Anterior cingulate cortex (tissue), 58 donors: ENCODE measurements at regions not wholly inside any gene's neighbourhood (a gene's known extent, or its start where the extent isn't known, plus 50 kb on each side); places are given as distances from the start of the nearest gene placed in this dataset.

ENCODE experiments used
- DNase-seq, 58 donors: peaks; one replicate each; lab custom pipeline; 2025; lab: John Stamatoyannopoulos, UW

DNA sequence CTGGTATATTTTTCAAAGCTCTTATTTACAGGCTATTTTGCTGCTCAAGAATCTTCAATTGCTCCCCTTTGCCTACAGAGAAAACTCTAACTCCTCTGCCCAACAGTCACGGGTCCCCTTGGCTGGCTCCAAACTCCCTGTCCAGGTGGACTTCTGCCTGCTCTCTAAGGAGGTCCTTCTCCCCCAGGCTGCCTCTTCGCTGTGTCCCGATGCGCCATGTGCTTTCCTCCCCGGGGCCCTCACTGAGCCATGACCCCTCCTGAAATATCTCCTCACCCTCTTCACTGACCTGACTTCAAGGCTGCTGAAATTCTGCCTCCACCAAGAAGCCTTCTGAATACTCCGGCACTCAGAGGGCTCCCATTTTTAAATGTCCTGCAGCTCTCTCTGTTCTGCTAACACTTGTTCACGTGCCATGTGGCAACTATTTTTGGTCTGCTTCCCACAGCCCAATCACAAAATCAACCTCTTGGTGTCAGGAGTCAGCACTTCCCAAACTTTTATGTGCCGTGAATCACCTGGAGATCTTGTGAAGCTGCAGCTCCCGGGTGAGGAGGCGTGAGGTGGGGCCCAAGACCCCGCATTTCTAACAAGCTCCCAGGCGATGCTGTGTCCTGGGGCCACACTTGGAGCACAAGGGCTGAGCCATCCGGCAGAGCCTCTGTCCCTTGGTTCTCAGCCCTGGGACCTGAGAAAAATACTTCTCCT lies 85.7 kb upstream of the COL13A1 start:
- DNase-seq, result no peak

DNA sequence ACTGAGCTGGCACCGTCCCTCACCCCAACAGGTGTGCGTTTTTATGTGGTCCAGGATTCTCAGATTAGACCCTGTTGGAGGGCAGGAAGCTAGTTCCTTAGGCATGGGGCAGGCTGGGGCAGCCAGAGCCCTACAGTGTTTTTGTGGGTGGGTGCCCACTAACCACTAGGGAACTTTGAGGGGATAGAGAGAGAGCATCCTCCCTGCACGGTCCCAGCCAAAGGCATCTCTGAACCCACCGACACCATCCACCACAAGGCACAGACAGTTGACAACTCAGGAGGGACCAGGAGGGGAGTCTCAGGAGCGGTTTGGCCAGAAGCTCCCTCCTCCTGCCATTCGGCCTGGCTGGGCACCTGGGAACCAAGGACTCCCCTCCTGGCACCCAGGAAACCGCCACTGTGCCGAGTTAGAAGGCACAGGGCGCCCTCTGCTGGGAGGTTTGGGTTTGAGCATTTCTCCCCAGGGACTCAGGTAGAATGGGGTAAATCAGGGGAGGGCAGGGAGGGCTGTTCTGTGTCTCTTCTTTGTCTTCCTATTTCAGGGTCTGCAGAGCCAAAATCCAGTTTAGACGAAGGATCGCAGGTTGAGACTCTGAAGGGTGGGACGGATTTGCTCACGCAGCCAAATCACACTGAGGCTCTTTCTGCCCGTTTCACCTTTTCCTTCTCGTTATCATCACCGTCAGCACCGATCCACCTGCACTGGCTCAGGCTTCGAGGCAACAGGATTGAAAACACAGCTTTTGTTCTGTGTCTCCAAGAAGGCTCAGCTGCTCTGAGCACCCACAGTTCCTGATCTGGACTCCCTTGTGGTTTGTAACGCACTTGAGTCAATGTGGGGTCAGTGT lies 84.8 kb upstream of the COL13A1 start:
- peak in 23 of 58 donors; percentile 5 to 76 (median 17) for DNase-seq

DNA sequence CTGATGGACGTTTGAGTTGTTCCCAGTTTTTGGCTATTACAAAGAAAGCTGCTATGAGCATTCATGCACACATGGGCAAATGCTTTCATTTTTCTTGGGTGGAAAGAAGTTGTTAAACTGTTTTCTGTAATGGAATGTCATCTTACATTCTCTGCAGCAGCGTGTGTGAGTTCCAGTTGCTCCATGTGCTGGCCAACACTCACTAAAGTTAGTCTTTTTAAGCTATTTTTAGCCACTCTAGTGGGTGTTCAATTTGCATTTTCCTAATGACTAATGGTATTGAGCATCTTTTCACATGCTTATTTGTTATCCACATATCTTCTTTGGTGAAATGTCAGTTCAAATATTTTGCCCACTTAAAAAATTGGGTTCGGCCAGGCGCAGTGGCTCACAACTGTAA lies 82.8 kb upstream of the COL13A1 start:
- no peak for DNase-seq

DNA sequence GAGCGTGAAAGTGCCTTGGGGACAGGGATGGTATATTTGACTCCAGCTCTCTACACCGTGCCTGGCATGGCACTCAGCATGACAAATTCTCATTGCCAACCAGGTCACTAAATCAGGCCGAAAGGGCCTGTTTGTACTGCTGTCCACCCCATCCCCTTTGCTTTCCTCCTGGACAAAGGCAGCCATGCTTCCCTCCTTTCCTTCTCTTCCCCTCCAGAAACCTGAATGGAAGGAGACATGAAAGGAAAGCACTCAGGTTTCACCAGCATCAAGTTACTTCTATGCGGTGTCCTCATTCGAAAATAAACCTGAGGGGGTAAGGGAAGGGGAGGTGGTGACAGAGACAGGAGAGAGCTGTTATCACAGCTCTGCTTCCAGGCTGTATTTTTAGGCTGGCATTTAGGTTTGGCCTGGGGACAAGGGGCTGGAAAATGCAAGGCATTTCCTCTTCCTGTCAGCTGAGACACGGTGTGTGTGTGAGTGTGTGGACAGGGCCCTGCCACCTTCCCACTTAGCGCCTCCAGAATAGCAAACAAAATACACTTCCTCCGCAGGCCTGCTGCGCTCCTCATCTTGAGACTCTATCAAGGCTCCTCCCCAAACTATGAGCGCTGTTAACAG lies 79.9 kb upstream of the COL13A1 start:
- peak in 1 of 58 donors; percentile 26 for DNase-seq

DNA sequence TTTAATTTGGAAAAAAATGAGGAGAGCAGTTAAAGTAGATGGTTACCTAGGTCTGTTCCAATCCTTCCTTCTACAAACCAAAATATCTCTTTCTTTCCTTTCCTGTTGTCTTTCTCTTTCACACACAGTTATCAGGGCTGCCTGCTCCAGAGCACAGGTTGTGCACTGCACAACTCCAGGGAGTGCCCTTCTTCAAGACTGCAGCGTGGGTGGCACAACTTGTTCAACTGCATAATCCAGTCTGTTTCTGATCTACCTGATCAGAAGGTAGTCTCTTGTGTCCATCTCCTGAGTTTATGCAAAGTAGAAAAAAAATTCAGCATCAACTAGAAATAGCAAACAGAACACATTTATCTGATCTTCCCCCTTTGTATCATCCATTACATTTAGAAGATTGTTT lies 78.1 kb upstream of the COL13A1 start:
- DNase-seq, result no peak

DNA sequence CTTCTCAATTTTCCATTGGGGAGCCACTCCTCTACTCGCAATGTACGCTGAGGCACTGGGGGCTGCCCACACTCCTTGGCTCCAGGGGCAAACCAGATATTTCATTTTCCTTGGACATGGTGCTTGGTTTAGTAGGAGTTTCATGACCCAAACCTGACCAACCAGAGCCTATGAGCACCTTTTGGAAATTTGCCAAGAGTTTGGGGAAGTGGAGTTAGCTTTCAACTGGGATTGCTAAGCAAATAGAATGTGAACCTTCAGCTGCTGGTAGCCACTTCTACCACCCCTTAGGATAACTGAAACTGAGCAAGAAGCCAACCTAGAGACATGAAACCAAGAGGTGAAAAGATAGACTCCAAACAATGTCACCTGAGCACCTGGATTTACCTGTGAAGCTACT lies 74.9 kb upstream of the COL13A1 start:
- no peak for DNase-seq

DNA sequence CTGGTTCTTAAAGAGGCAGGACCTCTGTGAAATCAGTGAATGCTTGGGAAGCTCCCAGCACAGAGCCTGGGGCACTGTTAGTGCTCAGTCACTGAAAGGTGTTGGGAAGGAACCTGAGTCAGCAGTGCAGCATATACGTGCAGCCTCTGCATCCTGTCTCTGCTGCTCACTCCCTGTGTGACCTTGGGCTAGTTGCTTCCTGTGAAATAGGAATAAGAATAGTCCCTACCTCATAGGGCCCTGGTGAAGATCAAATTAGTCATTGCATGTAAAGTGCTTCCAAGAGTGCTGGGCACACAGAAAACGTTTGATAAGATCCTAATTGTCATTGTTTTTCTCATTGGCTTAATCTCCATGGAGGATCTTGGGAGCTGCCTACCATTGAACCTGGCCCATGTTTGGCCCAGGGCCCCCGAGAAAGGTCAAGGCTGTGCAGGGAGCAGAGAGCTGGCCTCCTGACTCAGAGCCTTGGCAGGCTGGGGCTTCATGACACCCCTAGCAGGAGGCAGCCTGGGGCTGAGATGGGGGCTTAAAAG lies 73.3 kb upstream of the COL13A1 start:
- no peak for DNase-seq

DNA sequence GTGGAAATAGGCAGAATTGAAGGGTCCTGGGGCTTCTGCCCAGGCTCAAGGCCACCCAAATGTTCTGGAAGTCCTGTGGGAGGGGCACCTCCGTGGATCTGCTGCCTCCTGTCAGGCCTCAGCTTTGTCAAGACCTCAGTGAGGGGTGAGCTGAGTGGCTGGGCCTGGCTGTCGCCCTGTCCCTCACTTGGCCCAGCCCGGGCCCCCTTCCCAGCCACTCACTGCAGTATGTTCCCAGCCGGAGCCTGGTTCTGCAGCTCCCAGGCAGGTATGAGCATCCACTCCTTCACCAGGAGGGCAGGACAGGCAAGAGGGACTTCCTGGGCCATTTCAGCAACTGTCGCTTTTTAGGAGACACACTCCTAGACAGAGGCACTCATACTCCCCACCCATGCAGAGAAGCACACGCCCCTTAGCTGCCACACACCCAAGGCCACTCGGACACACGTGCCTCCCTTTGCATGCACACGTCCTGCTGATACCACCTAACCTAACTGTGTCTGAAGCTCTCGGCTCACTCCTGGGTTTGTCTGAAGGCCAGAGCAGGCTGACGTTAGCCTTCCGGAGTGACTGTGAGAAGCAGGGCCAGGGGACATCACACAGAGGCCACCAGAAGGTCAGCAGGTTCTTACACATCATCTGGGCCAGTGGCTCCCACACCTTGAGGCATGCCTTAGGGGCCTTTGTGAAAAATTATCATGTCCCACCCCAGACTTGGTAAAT lies 72.2 kb upstream of the COL13A1 start:
- DNase-seq, result no peak

DNA sequence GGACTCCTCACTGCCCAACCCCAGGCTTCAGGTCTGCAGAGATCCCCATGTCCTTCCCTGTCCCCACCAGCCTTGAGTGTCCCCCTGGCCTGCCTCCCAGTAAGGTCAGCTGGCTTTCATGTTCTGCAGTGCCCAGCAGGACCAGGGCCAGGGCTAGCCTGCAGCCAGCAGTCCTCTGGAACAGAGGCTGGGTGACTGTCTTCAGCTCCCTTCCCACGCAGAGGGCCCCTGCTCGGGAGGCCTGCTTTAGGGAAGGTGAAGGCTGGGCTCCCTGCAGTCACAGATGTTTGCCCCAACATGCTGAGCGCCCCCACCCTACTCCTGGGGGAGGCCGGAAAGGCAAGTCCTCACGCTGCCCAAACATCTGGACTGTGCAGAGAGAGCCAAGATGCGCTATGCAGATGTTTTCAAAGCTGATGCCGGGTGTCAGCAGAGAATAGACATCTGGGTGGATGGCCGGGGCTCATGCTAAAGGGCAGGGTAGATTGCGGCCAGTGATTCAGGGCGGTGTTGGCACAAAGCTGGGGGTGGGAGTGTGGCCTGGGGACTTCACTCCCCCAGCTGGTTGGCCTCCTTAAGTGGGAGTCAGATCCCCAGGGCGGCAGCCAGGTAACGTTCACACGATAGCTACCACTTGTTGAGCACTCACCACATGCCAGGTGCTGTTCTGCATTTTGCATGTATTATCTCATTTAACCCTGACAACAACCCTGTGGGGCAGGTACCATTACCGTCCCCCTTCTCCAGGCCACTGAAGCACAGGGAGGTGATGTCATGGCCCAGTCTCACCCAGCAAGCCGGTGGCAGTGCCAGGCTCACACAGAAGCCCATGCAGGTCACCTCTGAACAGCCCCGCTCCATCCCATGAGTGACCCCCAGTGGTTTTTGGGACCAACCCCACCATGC lies 71.2 kb upstream of the COL13A1 start:
- DNase-seq, result peak in 18 of 58 donors; percentile 4 to 40 (median 24)

DNA sequence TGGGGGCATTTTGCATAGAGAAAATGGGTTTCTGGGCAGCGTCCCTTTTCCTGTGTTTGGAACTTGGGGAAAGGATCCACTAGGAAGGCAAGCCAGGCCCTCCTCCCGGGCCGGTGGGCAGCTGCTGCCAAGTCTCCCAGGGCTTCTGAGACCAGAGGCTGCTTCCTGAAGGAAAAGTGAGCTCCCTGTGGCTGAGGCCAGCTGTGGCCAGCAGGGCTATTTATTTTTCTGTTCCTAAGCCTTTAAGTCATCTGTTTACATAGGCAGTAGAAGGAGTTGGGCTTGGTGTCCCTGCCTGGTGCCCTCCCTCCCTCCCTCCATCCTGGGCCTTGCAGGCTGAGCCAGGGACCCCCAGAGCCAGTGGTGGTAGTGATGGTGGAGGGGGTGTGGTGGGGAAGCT lies 70.5 kb upstream of the COL13A1 start:
- DNase-seq, result no peak

DNA sequence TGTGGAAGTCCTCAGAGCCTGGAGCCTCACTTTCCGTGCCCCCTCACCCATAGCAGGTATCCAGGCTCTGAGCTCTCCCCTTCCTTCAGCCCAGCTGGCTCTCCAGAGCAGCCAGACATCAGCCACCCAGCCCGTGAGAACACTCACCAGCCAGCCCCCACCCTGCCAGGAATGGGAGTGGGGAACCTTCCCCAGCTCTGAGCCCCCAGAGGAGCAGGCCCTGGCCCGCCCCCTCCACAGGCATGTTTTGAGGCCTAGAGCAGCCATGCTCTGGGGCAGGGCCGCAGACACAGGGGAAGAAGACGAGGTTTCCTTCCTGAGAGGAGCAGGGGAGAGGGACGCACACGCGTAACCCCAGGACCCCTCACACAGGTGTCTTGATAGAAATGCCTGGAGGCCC lies 70.0 kb upstream of the COL13A1 start:
- no peak for DNase-seq

DNA sequence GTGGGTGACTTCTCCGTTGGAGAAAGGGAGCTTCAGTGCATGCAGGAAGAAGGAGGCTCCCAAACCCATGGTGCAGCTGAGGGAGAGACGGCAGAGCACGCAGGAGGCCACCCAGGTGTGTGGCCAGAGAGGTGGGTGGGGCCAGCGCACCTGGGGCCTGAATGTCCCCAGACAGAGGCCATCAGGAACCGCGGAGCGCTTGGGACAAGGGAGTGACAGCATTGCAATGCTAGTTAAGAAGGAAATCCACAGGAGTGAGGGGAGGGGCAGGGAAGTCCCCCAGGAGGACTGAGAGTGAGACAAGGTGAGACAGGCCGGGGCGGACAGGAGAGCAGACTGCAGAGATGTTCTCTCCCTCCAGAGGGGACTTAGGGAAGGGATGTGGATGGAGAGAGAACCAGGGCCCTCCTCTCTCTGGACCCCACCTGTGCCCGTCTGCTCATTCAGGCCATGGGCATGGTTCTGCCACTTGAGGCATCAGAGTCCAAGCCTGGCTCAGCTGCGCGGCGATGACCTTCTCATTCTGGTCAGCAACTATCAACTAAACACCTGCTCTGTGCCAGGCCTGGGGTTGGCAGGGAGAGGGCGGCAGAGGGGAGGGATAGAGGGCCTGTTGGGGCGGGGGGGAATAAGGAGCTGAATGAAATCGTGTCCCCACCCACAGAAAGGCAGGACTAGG lies 69.4 kb upstream of the COL13A1 start:
- DNase-seq, result no peak

DNA sequence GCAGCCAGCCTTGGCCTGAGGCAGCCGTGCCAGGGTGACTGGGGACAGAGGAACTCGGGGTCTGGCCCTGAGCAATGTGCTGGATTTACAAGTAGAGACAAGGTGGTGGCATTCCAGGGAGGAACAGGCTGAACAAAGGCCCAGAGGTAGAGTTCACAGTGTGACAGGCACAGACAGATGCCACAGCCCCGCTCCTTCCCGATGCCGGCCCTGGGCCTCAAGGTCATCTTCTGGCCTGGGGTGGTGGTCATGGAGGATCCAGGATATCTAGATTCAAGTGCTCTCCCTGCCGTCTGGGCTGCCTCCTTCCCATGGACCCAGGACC lies 68.9 kb upstream of the COL13A1 start:
- DNase-seq, result no peak

DNA sequence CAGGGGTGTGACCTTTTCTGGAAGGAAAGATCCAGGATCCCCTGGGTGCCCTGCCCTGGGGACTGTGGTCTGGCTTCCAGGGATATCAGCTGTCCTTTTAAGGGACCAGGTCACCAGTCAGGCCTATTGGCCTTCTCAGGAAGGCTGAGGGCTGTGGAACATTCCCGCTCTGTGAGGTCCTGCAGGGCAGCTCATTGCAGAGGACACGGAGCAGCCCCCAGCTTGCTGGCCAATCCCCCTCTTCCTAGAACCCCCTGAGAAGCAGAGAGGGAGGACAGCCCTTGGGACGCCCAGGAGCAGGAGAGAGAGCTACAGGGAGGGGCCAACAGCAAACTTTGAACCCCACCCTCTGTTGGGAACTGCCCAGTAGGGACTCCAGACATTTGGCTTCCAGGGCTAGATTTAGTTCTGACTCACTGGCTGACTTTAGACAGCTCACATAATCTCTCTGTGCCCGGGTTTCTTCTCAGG lies 67.9 kb upstream of the COL13A1 start:
- no peak for DNase-seq

DNA sequence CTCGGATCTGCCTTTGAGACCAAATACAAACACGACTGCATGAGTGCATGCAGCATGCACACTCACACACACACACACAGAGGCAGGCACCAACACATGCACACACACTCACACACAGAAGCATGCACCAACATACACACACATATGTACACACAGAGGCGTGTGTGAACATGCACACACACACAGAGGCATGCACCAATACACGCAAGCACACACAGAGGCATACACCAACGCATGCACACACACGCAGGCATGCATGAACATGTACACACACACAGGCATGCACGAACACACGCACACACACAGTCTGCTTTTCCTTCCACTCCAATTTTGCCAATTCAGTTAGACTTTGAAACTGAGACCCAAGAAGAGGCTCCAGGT lies 67.3 kb upstream of the COL13A1 start:
- no peak for DNase-seq

DNA sequence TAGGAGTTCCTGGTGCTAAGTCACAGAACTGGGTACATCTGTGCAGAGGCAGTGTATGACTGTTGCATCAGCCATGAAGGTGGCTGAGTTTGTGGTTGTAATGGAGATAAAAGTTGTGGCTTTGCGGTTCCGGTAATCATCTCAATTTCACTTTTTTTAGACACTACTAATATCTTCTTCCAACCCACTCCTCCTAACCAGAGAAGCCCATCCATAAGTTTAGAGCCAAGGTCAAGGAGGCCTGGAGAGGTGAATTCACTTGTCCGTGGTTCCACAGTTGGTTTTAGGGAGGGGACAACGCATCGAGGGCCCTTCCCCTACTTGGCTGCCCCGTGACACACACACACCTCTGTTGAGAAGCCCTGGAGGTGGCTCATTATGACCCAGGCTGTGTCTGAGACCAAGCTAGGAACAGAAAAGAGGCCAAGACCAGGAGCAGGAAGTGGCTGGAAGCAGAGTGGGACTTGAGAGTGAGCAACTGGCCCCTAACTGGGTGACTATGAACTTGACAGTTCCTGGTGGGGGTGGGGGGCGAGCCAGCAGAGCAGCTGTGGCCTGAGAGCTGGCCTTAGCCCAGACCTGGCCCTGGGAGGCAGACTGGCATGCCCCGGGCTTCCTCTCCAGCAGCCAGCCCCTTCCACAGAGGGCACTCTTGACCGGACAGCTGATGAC lies 66.8 kb upstream of the COL13A1 start:
- no peak for DNase-seq

DNA sequence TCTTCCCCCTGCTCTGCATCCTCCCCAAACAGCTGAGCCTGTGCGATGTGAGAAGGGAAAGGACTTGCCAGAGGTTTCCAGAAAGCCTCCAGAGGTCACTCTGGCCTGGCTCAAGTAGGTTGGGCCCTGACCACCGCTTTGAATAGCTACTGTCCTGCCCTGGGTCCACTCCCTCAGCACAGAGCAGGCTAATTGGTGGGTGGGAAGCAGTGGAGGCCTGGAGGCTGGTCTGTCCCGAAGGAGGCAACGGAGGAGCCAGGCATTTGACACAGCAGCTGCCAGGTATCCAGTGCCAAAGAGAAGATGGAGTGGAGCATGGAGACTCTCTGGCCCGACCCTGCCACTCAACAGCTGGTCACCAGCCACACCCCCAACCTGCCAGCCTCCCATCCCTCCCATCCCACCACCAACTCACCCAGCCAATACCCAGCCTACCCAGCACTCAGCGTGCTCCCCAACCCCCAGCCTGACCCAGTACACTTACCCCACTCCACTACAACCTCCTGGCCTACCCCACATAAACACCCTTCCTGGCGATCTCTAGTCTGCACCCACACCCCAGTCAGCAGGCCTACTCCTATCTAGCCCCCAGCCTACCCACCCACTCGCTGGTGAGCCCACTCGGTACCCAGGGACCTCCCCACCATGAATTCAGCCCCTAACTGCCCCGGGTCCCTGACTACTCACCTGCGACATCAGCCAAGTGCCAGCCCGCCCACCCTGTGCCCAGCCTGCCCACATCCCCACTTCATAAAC lies 64.6 kb upstream of the COL13A1 start:
- DNase-seq, result no peak

DNA sequence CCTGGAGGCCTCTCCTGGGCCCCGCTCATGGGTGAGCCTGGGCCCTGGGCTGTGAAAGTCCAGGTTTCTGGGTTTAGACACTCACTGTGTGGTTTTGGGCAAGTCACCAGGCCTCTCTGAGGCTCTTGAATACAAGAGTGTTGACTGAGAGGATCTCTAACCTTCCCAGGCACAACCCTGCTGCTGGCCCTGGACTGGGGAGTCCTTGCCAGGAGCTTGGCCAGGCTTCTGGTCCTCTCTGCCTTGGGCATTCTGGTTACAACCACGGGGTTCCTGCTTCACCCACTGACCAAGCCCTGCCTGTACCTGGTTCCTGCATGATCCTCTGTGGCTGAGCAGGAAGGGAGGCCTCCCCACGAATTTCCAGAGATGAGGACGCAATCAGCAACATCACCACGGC lies 63.6 kb upstream of the COL13A1 start:
- no peak for DNase-seq
